ENCODE measurements at regions not wholly inside any gene's neighbourhood (a gene's known extent, or its start where the extent isn't known, plus 50 kb on each side); places are given as distances from the start of the nearest gene placed in this dataset.

GRCh38 chr2:235170016-235170415 is 218.2 kb downstream of the SH3BP4 start:
- TF ChIP-seq CTCF (IDR thresholded peaks at IDR 0.05) (no peak), POLR2A (IDR thresholded peaks at IDR 0.05) (no peak)
